Naive thymus-derived CD8-positive, alpha-beta T cell (primary cell): ENCODE measurements at regions not wholly inside any gene's neighbourhood (a gene's known extent, or its start where the extent isn't known, plus 50 kb on each side); places are given as distances from the start of the nearest gene placed in this dataset.

Experiments
- ATAC-seq, 2 donors: fragments of 150-1000 bp; cut with Tn5 transposase in 1 of 2; sonication (Bioruptor Pico), chemical (Tn5 transposase) in 1 of 2; 1 replicate in 1 of 2; 2 replicates in 1 of 2; pipeline ENCODE4 v1.10.0; 2021; ENCODE audit warnings: mild to moderate bottlenecking in 2 of 2, moderate library complexity in 2 of 2
- POLR2A ChIA-PET: fragments of 350-600 bp; sonication (Branson Sonifier 250); formaldehyde crosslinking; loops from one replicate; lab custom pipeline; 2021; ENCODE audit warnings: antibody characterized with exemption; lab: Charles Lee
- DNase-seq, 10 donors: peaks; one replicate each; pipeline versions ENCODE4 v3.0.0 to v3.0.0-alpha.2; 2020 to 2022
- H3K27ac Mint-ChIP-seq, 10 donors: one replicate each; pipeline ENCODE4 v1.8.0; 2020 to 2022; ENCODE audit warnings: mild to moderate bottlenecking in 10 of 10, mixed read lengths in 10 of 10, moderate library complexity in 4 of 10, inconsistent platforms in 1 of 10
- H3K27me3 Mint-ChIP-seq, 5 donors: one replicate each; pipeline ENCODE4 v1.8.0; 2021 to 2022; ENCODE audit warnings: mixed read lengths in 5 of 5
- H3K36me3 Mint-ChIP-seq, 3 donors: one replicate each; pipeline ENCODE4 v1.8.0; 2020 to 2022; ENCODE audit warnings: mixed read lengths in 3 of 3, mild to moderate bottlenecking in 2 of 3, inconsistent platforms in 1 of 3
- H3K4me1 Mint-ChIP-seq, 4 donors: one replicate each; pipeline ENCODE4 v1.8.0; 2021 to 2022; ENCODE audit warnings: mixed read lengths in 4 of 4
- H3K4me3 Mint-ChIP-seq, 10 donors: one replicate each; pipeline ENCODE4 v1.8.0; 2020 to 2022; ENCODE audit warnings: mild to moderate bottlenecking in 10 of 10, mixed read lengths in 10 of 10, moderate library complexity in 6 of 10, inconsistent platforms in 1 of 10
- H3K9me3 Mint-ChIP-seq, 9 donors: one replicate each; pipeline ENCODE4 v1.8.0; 2020 to 2022; ENCODE audit warnings: mixed read lengths in 9 of 9, mild to moderate bottlenecking in 3 of 9, inconsistent platforms in 1 of 9, moderate library complexity in 1 of 9

DNA sequence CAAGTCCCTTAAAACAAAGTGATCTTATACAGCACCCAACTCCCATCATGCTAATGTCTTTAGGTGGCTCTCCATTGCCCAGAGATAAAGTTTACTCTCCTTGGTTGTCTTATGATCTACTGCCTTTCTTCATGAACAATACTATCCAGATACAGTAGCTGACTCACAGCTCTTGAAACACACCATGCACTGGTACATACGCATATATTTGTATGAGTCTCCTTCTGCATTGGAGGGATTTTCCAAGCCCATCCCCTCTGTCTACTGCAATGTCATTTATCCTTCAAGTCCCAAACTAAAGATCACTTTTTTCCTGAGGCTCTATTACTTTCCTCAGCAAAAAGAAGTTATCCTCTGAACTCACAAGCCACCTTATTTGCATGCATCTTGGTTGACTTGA is 84.7 kb upstream of the LRATD1 start:
- ATAC-seq = no peak
- Mint-ChIP-seq H3K9me3 (peaks cover 0 to 7% (median 0%) of the 10 kb centered on the region in 9 donors), H3K27me3 (peaks cover 0 to 4% (median 0%) of the 10 kb centered on the region in 5 donors), H3K4me1 (no peaks in the 10 kb centered on the region), H3K36me3 (no peaks in the 10 kb centered on the region), H3K27ac (no peak overlapping the region), H3K4me3 (no peak overlapping the region)
- no peak for DNase-seq
- POLR2A ChIA-PET = no interaction called here

DNA sequence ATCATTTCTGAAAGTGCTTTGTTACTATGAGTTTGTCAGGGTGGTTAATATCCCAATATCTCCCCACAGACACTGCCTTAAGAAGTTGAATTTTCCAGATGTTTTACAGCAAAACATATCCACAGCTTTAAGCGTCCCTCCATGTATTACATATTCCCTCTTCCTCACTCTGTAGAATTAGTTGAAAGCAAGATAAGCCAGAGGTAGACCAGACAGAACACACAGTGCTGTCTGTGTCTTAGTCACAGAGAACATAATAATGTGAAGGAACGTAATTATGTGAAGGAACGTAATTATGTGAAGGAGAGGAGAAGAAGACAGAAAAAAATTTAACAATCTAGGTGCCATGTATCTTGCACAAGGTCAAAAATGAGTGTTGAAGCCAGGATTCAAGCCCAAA is 81.9 kb upstream of the LRATD1 start:
- peaks cover 0 to 4% (median 2%) of the 10 kb centered on the region in 5 donors for H3K27me3 Mint-ChIP-seq
- H3K27ac Mint-ChIP-seq = no peak overlapping the region
- ATAC-seq (no peak), DNase-seq (no peak)
- H3K4me1 Mint-ChIP-seq = no peaks in the 10 kb centered on the region
- H3K36me3 Mint-ChIP-seq = no peaks in the 10 kb centered on the region
- POLR2A ChIA-PET = no interaction called here
- peaks cover 0 to 4% (median 0%) of the 10 kb centered on the region in 9 donors for H3K9me3 Mint-ChIP-seq
- no peak overlapping the region for H3K4me3 Mint-ChIP-seq

DNA sequence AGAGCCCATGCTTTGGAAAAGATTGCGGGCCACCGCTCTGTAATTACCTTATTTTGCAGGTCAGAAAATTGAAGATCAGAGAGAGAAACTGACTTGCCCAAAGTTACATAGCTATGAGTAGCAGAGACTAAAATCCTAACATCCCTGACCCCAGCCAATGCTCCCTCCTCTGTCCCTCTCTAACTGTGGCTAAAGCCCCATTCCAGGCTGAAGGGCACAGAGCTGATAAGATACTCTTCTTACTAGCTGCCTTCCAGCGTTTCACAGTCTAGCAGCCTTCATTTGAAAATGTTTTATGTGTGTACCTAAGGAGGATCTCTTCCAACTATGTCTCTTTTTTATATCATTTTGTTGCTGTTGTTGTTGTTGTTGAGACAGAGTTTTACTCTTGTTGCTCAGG is 81.4 kb upstream of the LRATD1 start:
- Mint-ChIP-seq H3K4me1 (no peaks in the 10 kb centered on the region), H3K36me3 (no peaks in the 10 kb centered on the region), H3K27me3 (peaks cover 0 to 4% (median 2%) of the 10 kb centered on the region in 5 donors), H3K9me3 (peaks cover 0 to 4% (median 0%) of the 10 kb centered on the region in 9 donors), H3K27ac (no peak overlapping the region), H3K4me3 (no peak overlapping the region)
- ATAC-seq (no peak), DNase-seq (no peak)
- POLR2A ChIA-PET = no interaction called here

DNA sequence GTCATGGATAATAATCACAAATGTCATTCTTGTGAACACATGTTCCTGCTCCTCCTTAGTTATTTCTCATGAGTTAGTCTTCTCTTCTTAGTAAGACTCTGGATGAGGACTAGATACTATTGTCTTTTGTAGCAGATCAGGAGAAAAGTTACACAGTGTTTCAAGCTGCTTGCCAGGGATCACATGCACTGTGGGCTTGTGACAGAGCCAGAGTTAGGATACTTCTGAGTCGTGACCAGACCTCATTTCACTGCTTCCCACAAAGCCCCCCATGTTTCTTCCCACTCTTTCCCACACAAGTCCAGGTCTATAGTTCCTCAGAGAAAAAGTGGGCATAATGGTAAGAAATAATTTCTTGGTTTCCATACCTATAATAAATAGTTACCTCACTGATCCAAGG is 80.2 kb upstream of the LRATD1 start:
- DNase-seq (no peak), ATAC-seq (no peak)
- H3K27ac Mint-ChIP-seq = no peak overlapping the region
- H3K9me3 Mint-ChIP-seq = peaks cover 0 to 5% (median 0%) of the 10 kb centered on the region in 9 donors
- POLR2A ChIA-PET = no interaction called here
- peaks cover 0 to 2% (median 0%) of the 10 kb centered on the region in 5 donors for H3K27me3 Mint-ChIP-seq
- no peaks in the 10 kb centered on the region for H3K4me1 Mint-ChIP-seq
- H3K4me3 Mint-ChIP-seq = no peak overlapping the region
- no peaks in the 10 kb centered on the region for H3K36me3 Mint-ChIP-seq

DNA sequence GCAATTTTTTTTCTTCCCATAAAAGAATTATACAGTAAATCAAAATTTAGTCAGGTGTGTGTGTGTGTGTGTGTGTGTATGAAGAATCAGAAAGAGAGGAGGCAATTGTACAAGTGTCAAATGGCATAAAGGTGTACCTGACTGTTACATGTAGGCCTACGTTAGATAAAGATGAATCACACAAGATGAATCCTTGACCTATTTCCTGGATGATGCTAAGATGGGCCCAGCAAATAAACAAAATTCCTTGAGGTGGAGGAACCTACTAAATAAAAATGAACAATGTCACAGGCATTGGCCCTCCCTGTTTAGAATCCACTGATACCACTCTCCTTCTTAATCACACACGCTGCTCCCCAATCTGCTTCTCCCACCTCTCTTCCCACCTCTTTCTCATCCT is 79.7 kb upstream of the LRATD1 start:
- DNase-seq (no peak), ATAC-seq (no peak)
- Mint-ChIP-seq H3K36me3 (no peaks in the 10 kb centered on the region), H3K4me3 (no peak overlapping the region), H3K27me3 (peaks cover 0 to 2% (median 0%) of the 10 kb centered on the region in 5 donors), H3K27ac (no peak overlapping the region), H3K4me1 (no peaks in the 10 kb centered on the region), H3K9me3 (peaks cover 0 to 5% (median 0%) of the 10 kb centered on the region in 9 donors)
- POLR2A ChIA-PET = no interaction called here

DNA sequence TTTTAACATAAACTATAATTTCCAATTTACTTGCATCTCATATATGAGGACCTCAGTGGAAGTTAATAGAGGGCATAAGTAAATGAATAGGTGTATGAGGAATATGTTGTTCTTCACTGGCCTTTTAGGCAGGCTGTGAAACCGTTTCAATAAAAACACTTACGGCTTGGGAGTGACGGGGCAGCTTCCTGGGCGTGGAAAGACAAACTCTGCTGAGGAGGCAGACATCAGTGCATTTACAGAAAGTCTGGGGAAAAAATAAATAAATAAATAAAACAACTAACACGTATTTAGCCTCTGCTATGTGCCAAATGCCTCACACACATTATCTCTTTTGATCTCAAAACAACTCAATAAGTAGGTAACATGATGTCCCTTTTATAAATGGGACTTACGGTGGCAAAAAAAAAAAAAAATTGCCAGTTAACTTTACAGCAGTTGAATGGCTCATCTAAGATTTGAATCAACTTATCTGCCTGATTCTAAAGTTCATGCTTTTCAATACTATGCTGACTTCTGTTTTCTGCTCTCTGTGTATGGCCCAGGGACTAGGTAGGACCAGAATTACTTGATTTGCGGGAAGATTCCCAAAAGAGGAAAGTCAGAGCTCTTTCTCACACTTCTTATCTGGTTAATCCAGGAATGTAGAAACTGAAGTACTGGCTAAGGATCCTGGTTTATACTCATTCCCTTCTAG is 77.5 kb upstream of the LRATD1 start:
- H3K36me3 Mint-ChIP-seq = no peaks in the 10 kb centered on the region
- H3K4me3 Mint-ChIP-seq = no peak overlapping the region
- peaks cover 0 to 5% (median 0%) of the 10 kb centered on the region in 9 donors for H3K9me3 Mint-ChIP-seq
- H3K4me1 Mint-ChIP-seq = no peaks in the 10 kb centered on the region
- POLR2A ChIA-PET = no interaction called here
- no peak for ATAC-seq
- H3K27ac Mint-ChIP-seq = no peak overlapping the region
- H3K27me3 Mint-ChIP-seq = peaks cover 0 to 4% (median 2%) of the 10 kb centered on the region in 5 donors
- DNase-seq = no peak

DNA sequence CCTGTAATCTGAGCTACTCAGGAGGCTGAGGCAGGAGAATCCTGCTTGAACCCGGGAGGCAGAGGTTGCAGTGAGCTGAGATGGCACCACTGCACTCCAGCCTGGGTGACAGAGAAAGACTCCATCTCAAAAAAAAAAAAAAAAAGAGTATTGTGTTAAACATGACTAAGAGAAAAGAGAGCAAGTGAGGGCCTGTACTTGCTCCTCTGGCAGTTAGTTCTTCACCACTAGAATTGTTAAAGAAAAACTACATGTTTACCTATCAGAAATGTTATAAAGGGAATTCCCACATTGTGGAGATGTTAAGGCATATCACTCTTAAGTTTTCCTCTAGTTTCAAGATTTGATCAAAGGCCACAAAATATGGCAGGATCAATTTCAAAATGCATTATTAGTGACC is 75.4 kb upstream of the LRATD1 start:
- Mint-ChIP-seq H3K27ac (no peak overlapping the region), H3K9me3 (peaks cover 0 to 5% (median 0%) of the 10 kb centered on the region in 9 donors), H3K4me3 (no peak overlapping the region), H3K27me3 (peaks cover 0 to 4% (median 2%) of the 10 kb centered on the region in 5 donors), H3K36me3 (no peaks in the 10 kb centered on the region), H3K4me1 (no peaks in the 10 kb centered on the region)
- DNase-seq (no peak), ATAC-seq (no peak)
- POLR2A ChIA-PET = no interaction called here

DNA sequence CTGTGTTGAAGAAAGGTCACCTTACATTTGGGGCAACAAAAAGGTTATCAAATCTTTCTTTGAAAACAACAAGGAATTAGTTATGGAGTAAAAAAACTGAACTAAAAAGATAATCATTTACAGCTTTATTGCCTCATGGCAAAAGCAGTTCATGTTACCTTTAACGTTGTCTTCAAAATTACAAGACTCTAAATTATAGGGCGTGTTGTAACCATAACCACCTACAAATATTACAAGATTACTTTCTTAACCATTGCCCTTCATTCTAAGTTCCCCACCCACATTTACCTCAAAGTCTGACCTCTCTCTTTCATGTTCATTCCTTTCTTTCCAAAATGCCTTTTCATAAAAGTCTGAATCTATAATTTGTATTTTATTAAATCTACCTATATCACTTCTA is 74.6 kb upstream of the LRATD1 start:
- peaks cover 0 to 5% (median 0%) of the 10 kb centered on the region in 9 donors for H3K9me3 Mint-ChIP-seq
- no peak overlapping the region for H3K27ac Mint-ChIP-seq
- DNase-seq (no peak), ATAC-seq (no peak)
- no peaks in the 10 kb centered on the region for H3K36me3 Mint-ChIP-seq
- H3K4me3 Mint-ChIP-seq = no peak overlapping the region
- peaks cover 0 to 4% (median 2%) of the 10 kb centered on the region in 5 donors for H3K27me3 Mint-ChIP-seq
- H3K4me1 Mint-ChIP-seq = no peaks in the 10 kb centered on the region
- POLR2A ChIA-PET = no interaction called here

DNA sequence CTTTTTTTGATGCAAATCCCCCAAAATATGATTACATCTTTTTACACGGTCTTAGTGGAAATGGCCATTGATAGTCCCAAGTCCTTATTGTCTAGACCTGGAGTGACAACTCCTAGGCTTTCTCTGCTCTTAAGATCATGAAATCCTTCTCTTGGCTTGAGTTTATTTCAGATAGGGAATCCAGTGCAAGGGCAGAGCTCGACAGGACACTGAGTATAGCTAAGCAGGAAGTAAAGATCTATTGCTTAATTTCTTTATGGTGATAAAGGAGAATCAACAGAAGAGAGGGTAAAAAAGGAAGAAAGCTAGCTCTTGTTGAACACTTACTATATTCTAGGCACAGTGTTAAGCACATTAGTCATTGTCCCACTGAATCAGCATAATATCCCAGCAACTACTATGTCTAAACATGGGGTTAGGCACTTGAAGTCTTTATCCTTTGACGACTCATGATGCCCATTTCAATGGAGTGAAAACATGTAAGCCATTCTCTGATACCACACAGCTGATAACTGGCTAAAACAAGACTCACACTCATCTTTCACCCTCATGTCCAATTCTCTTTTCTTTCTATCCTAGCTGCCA is 74.1 kb upstream of the LRATD1 start:
- POLR2A ChIA-PET = no interaction called here
- DNase-seq = no peak
- peaks cover 0 to 4% (median 2%) of the 10 kb centered on the region in 5 donors for H3K27me3 Mint-ChIP-seq
- no peak for ATAC-seq
- H3K4me3 Mint-ChIP-seq = no peak overlapping the region
- no peak overlapping the region for H3K27ac Mint-ChIP-seq
- no peaks in the 10 kb centered on the region for H3K36me3 Mint-ChIP-seq
- H3K9me3 Mint-ChIP-seq = peaks cover 0 to 5% (median 0%) of the 10 kb centered on the region in 9 donors
- H3K4me1 Mint-ChIP-seq = no peaks in the 10 kb centered on the region

DNA sequence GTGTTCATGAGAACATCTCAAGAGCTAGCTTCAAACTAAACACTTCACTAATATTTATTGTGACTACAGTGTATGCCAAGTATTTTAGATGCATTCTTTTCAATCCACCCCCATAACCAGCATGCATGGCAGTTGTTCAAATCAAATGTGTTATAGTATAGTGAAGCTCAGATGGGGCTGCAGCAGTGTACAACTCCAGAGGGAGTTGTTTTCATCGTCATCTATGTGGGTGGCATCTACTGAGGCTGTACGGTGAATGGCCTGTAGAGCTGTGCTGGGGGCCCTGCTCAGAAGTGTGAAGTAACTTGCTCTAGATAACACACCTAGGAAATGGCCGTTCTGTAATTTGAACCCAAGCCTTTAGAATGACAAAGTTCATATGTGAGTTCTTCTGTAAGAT is 71.8 kb upstream of the LRATD1 start:
- peaks cover 0 to 4% (median 0%) of the 10 kb centered on the region in 5 donors for H3K27me3 Mint-ChIP-seq
- H3K9me3 Mint-ChIP-seq = peaks cover 0 to 4% (median 0%) of the 10 kb centered on the region in 9 donors
- H3K4me3 Mint-ChIP-seq = no peak overlapping the region
- DNase-seq (no peak), ATAC-seq (no peak)
- H3K4me1 Mint-ChIP-seq = no peaks in the 10 kb centered on the region
- POLR2A ChIA-PET = no interaction called here
- no peaks in the 10 kb centered on the region for H3K36me3 Mint-ChIP-seq
- no peak overlapping the region for H3K27ac Mint-ChIP-seq

DNA sequence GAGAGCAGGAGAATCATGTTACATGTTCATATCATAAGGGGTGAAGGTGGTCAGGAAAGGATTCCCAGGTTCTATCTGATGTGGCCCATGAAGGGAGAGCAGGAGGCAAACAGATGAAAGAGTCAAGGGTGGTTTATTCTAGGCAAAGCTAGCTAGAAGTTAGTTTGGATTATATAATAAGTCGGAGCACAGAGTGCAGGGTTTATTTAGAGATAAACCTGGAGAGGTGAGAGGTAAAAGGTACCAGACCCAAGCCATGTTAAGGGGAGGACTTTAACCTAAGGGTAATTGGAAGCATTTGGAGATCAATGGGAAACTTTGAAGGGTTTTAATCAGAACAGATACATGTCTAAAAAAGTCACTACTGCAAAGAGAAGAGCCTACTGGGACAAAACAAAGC is 69.2 kb upstream of the LRATD1 start:
- ATAC-seq = no peak
- H3K27ac Mint-ChIP-seq = no peak overlapping the region
- H3K9me3 Mint-ChIP-seq = peaks cover 0 to 7% (median 0%) of the 10 kb centered on the region in 9 donors

DNA sequence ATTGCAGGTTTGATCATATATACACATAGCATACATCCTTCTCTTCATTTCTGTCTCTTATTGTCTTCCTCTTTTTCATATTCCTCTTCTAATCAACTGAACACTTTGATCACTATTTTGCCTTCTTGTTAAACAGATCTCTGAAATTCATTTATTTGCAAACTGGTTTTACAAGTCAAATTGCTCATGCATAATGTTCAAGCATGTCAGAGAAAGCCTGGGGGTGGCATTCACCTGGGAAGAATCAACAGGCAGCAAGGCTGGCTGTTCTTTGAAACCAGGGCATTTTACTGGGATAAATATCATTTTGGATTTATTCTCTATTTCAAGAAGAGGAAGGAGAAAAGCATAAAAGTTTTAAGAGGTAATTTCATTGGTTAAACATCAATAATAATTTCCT is 66.9 kb upstream of the LRATD1 start:
- POLR2A ChIA-PET = no interaction called here

More for the DNA sequence above, 69.2 kb upstream of the LRATD1 start:
- no peak for DNase-seq
- POLR2A ChIA-PET = no interaction called here
- Mint-ChIP-seq H3K4me1 (no peaks in the 10 kb centered on the region), H3K36me3 (no peaks in the 10 kb centered on the region), H3K4me3 (no peak overlapping the region), H3K27me3 (peaks cover 0 to 9% (median 0%) of the 10 kb centered on the region in 5 donors)

DNA sequence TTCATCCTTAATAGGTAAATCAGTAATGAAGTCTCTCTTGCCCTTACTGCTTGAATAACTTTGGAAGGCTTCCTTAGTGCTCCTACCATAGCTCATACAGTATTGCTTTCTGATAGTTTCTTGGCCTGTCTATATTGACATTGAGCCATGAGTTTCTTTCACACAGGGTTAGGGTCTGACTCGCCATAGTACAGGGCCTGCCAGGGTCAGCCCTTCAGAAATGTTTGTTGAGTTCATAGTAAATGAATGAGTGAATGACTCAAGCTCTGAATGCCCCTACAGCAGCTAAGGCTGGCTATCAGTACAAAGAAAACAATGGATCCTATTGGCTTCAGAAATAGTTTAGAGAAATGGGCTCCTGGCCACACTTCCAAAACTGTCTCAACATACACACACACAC is 65.0 kb upstream of the LRATD1 start:
- H3K9me3 Mint-ChIP-seq = peaks cover 0 to 10% (median 0%) of the 10 kb centered on the region in 9 donors
- H3K27me3 Mint-ChIP-seq = peaks cover 0 to 5% (median 0%) of the 10 kb centered on the region in 5 donors
- DNase-seq (no peak), ATAC-seq (no peak)
- H3K4me1 Mint-ChIP-seq = no peaks in the 10 kb centered on the region
- POLR2A ChIA-PET = no interaction called here
- no peak overlapping the region for H3K27ac Mint-ChIP-seq
- no peak overlapping the region for H3K4me3 Mint-ChIP-seq
- no peaks in the 10 kb centered on the region for H3K36me3 Mint-ChIP-seq

More for the DNA sequence above, 66.9 kb upstream of the LRATD1 start:
- H3K4me3 Mint-ChIP-seq = no peak overlapping the region
- H3K9me3 Mint-ChIP-seq = peaks cover 0 to 7% (median 0%) of the 10 kb centered on the region in 9 donors
- no peak for ATAC-seq
- no peaks in the 10 kb centered on the region for H3K36me3 Mint-ChIP-seq
- no peak overlapping the region for H3K27ac Mint-ChIP-seq
- H3K27me3 Mint-ChIP-seq = peaks cover 0 to 5% (median 0%) of the 10 kb centered on the region in 5 donors
- no peak for DNase-seq
- no peaks in the 10 kb centered on the region for H3K4me1 Mint-ChIP-seq
